ENCODE measurements at regions not wholly inside any gene's neighbourhood (a gene's known extent, or its start where the extent isn't known, plus 50 kb on each side); places are given as distances from the start of the nearest gene placed in this dataset.

DNA sequence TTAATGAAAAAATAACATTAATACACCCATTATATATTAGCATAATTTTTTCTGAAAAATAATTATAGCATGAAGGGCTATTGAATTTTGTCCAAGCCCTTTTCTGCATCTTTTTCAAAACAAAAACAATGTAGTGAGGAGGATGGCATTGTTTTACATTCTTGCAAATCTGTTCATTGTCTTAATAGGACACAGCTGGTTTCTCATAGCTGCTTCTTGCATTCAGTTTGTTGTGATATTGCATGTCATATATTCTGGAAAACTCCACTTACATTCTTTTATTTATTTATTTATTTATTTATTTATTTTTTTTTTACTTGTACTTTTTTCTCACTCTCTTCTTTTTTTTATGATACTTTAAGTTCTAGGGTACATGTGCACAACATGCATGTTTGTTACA lies 107.4 kb downstream of the NR1D2 start:
- TF ChIP-seq, protein P1, sequence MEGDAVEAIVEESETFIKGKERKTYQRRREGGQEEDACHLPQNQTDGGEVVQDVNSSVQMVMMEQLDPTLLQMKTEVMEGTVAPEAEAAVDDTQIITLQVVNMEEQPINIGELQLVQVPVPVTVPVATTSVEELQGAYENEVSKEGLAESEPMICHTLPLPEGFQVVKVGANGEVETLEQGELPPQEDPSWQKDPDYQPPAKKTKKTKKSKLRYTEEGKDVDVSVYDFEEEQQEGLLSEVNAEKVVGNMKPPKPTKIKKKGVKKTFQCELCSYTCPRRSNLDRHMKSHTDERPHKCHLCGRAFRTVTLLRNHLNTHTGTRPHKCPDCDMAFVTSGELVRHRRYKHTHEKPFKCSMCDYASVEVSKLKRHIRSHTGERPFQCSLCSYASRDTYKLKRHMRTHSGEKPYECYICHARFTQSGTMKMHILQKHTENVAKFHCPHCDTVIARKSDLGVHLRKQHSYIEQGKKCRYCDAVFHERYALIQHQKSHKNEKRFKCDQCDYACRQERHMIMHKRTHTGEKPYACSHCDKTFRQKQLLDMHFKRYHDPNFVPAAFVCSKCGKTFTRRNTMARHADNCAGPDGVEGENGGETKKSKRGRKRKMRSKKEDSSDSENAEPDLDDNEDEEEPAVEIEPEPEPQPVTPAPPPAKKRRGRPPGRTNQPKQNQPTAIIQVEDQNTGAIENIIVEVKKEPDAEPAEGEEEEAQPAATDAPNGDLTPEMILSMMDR (IDR thresholded peaks at IDR 0.05): no peak
- no peak for TF ChIP-seq POLR2AphosphoS5 (IDR thresholded peaks at IDR 0.05)

All from prostate gland (tissue), 2 donors.